Naive thymus-derived CD4-positive, alpha-beta T cell (primary cell): ENCODE measurements at regions not wholly inside any gene's neighbourhood (a gene's known extent, or its start where the extent isn't known, plus 50 kb on each side); places are given as distances from the start of the nearest gene placed in this dataset.

Experiments used
- ATAC-seq: fragments of 150-1000 bp; cut with Tn5 transposase; 2 replicates; pipeline ENCODE4 v1.10.0; 2021; ENCODE audit warnings: mild to moderate bottlenecking, moderate library complexity
- CTCF ChIA-PET: fragments of 350-600 bp; sonication (Branson Sonifier 250); formaldehyde crosslinking; loops from one replicate; lab custom pipeline; 2021; ENCODE audit warnings: antibody characterized with exemption; lab: Charles Lee
- POLR2A ChIA-PET: fragments of 350-600 bp; sonication (Branson Sonifier 250); formaldehyde crosslinking; loops from one replicate; lab custom pipeline; 2021; ENCODE audit warnings: antibody characterized with exemption, inconsistent platforms; lab: Charles Lee
- DNase-seq, 9 donors: peaks; one replicate each; pipeline versions ENCODE4 v3.0.0 to v3.0.0-alpha.2; 2020 to 2022; ENCODE audit warnings: mixed read lengths in 1 of 9
- H3K27ac ChIP-seq: one replicate; pipeline ENCODE4 v1.7.0; 2013; ENCODE audit warnings: mild to moderate bottlenecking, low read depth, low read length, moderate library complexity
- H3K27me3 ChIP-seq, 2 donors: one replicate each; pipeline ENCODE4 v1.7.0; 2013; ENCODE audit warnings: low read length in 2 of 2, mild to moderate bottlenecking in 2 of 2, moderate library complexity in 2 of 2; ENCODE audit not compliant: control insufficient read depth in 2 of 2, insufficient read depth in 2 of 2
- H3K36me3 ChIP-seq, 3 experiments: 1 replicate in 2 of 3; 2 replicates in 1 of 3; pipeline ENCODE4 v1.7.0; 2013; ENCODE audit warnings: low read length in 3 of 3, mild to moderate bottlenecking in 3 of 3, moderate library complexity in 1 of 3; ENCODE audit not compliant: insufficient read depth in 3 of 3, control insufficient read depth in 2 of 3
- H3K4me1 ChIP-seq, 2 donors: one replicate each; pipeline ENCODE4 v1.7.0; 2013; ENCODE audit warnings: low read length in 2 of 2, mild to moderate bottlenecking in 2 of 2, moderate library complexity in 1 of 2; ENCODE audit not compliant: control insufficient read depth in 2 of 2, insufficient read depth in 2 of 2
- H3K4me3 ChIP-seq: 2 replicates; pipeline ENCODE4 v1.7.0; 2013; ENCODE audit warnings: mild to moderate bottlenecking, low read length
- H3K9me3 ChIP-seq, 3 experiments: 1 replicate in 2 of 3; 2 replicates in 1 of 3; pipeline ENCODE4 v1.7.0; 2013; ENCODE audit warnings: low read length in 3 of 3; ENCODE audit not compliant: control insufficient read depth in 2 of 3
- H3K27ac Mint-ChIP-seq, 9 donors: one replicate each; pipeline ENCODE4 v1.8.0; 2020 to 2022; ENCODE audit warnings: mixed read lengths in 9 of 9, mild to moderate bottlenecking in 8 of 9, moderate library complexity in 5 of 9, inconsistent platforms in 2 of 9
- H3K27me3 Mint-ChIP-seq, 5 donors: one replicate each; pipeline ENCODE4 v1.8.0; 2021 to 2022; ENCODE audit warnings: mixed read lengths in 5 of 5, mild to moderate bottlenecking in 1 of 5
- H3K36me3 Mint-ChIP-seq, 5 donors: one replicate each; pipeline ENCODE4 v1.8.0; 2020 to 2022; ENCODE audit warnings: mixed read lengths in 5 of 5, mild to moderate bottlenecking in 3 of 5, inconsistent platforms in 1 of 5
- H3K4me1 Mint-ChIP-seq, 7 donors: one replicate each; pipeline ENCODE4 v1.8.0; 2020 to 2022; ENCODE audit warnings: mixed read lengths in 7 of 7, mild to moderate bottlenecking in 3 of 7, inconsistent platforms in 1 of 7
- H3K4me3 Mint-ChIP-seq, 10 donors: one replicate each; pipeline ENCODE4 v1.8.0; 2020 to 2022; ENCODE audit warnings: mild to moderate bottlenecking in 10 of 10, mixed read lengths in 10 of 10, moderate library complexity in 6 of 10, inconsistent platforms in 2 of 10
- H3K9me3 Mint-ChIP-seq, 11 donors: one replicate each; pipeline ENCODE4 v1.8.0; 2020 to 2022; ENCODE audit warnings: mixed read lengths in 11 of 11, mild to moderate bottlenecking in 4 of 11, inconsistent platforms in 1 of 11, moderate library complexity in 1 of 11
- intact Hi-C, 2 donors: fragments of 100-400 bp; cut with micrococcal nuclease; formaldehyde crosslinking; loops; one replicate each; pipeline ENCODE4 v1.15.1; 2023

- Histone ChIP-seq H3K27me3 (no peaks in the 10 kb centered on the region), H3K4me1 (no peaks in the 10 kb centered on the region), H3K36me3 (no peaks in the 10 kb centered on the region), H3K27ac (no peak overlapping the region), H3K4me3 (no peak overlapping the region), H3K9me3 (no peaks in the 10 kb centered on the region)
- no peak overlapping the region for H3K27ac Mint-ChIP-seq
- intact Hi-C loops, result no loop called here
- H3K36me3 Mint-ChIP-seq, result no peaks in the 10 kb centered on the region
- ChIA-PET CTCF (no interaction called here), POLR2A (no interaction called here)
- no peaks in the 10 kb centered on the region for H3K27me3 Mint-ChIP-seq
- no peak overlapping the region for H3K4me3 Mint-ChIP-seq
- ATAC-seq (no peak), DNase-seq (no peak)
- no peaks in the 10 kb centered on the region for H3K4me1 Mint-ChIP-seq
- peaks cover 0 to 6% (median 0%) of the 10 kb centered on the region in 11 donors for H3K9me3 Mint-ChIP-seq
Measured at GRCh38 chr4:35252071-35252470, 992.2 kb downstream of the ARAP2 start.

GRCh38 chr4:35252866-35253265 is 991.4 kb downstream of the ARAP2 start:
- no peaks in the 10 kb centered on the region for H3K9me3 ChIP-seq
- DNase-seq (no peak), ATAC-seq (no peak)
- ChIA-PET CTCF (no interaction called here), POLR2A (no interaction called here)
- Mint-ChIP-seq H3K27ac (no peak overlapping the region), H3K36me3 (no peaks in the 10 kb centered on the region), H3K4me1 (no peaks in the 10 kb centered on the region), H3K27me3 (no peaks in the 10 kb centered on the region), H3K9me3 (peaks cover 0 to 11% (median 2%) of the 10 kb centered on the region in 11 donors), H3K4me3 (no peak overlapping the region)
- no peaks in the 10 kb centered on the region for H3K36me3 ChIP-seq
- H3K27ac ChIP-seq, result no peak overlapping the region
- H3K27me3 ChIP-seq, result no peaks in the 10 kb centered on the region
- H3K4me1 ChIP-seq, result no peaks in the 10 kb centered on the region
- H3K4me3 ChIP-seq, result no peak overlapping the region
- intact Hi-C loops, result no loop called here

- peaks cover 0 to 12% (median 3%) of the 10 kb centered on the region in 11 donors for H3K9me3 Mint-ChIP-seq
- no peaks in the 10 kb centered on the region for H3K27me3 Mint-ChIP-seq
- no peak overlapping the region for H3K4me3 Mint-ChIP-seq
- Histone ChIP-seq H3K9me3 (no peaks in the 10 kb centered on the region), H3K4me3 (no peak overlapping the region), H3K27me3 (no peaks in the 10 kb centered on the region), H3K4me1 (no peaks in the 10 kb centered on the region), H3K27ac (no peak overlapping the region), H3K36me3 (no peaks in the 10 kb centered on the region)
- ChIA-PET CTCF (no interaction called here), POLR2A (no interaction called here)
- ATAC-seq, result no peak
- H3K36me3 Mint-ChIP-seq, result no peaks in the 10 kb centered on the region
- intact Hi-C loops, result no loop called here
- no peak overlapping the region for H3K27ac Mint-ChIP-seq
- no peak for DNase-seq
- no peaks in the 10 kb centered on the region for H3K4me1 Mint-ChIP-seq
Measured at GRCh38 chr4:35253331-35253730, 991.0 kb downstream of the ARAP2 start.

GRCh38 chr4:35286434-35286833 is 957.9 kb downstream of the ARAP2 start:
- Mint-ChIP-seq H3K4me1 (no peaks in the 10 kb centered on the region), H3K36me3 (no peaks in the 10 kb centered on the region), H3K27me3 (no peaks in the 10 kb centered on the region), H3K9me3 (peaks cover 0 to 16% (median 3%) of the 10 kb centered on the region in 11 donors), H3K4me3 (no peak overlapping the region), H3K27ac (no peak overlapping the region)
- H3K36me3 ChIP-seq, result no peaks in the 10 kb centered on the region
- ATAC-seq, result no peak
- no peaks in the 10 kb centered on the region for H3K9me3 ChIP-seq
- intact Hi-C loops, result no loop called here
- ChIA-PET CTCF (no interaction called here), POLR2A (no interaction called here)
- H3K27ac ChIP-seq, result no peak overlapping the region
- no peaks in the 10 kb centered on the region for H3K4me1 ChIP-seq
- no peak for DNase-seq
- no peaks in the 10 kb centered on the region for H3K27me3 ChIP-seq
- H3K4me3 ChIP-seq, result no peak overlapping the region

GRCh38 chr4:35300996-35301774 is 943.1 kb downstream of the ARAP2 start:
- ChIA-PET CTCF (no interaction called here), POLR2A (no interaction called here)
- Histone ChIP-seq H3K4me1 (no peaks in the 10 kb centered on the region), H3K4me3 (no peak overlapping the region), H3K9me3 (no peaks in the 10 kb centered on the region), H3K27ac (no peak overlapping the region), H3K27me3 (no peaks in the 10 kb centered on the region), H3K36me3 (no peaks in the 10 kb centered on the region)
- no peaks in the 10 kb centered on the region for H3K4me1 Mint-ChIP-seq
- H3K4me3 Mint-ChIP-seq, result no peak overlapping the region
- DNase-seq (no peak), ATAC-seq (no peak)
- intact Hi-C loops, result no loop called here
- H3K36me3 Mint-ChIP-seq, result no peaks in the 10 kb centered on the region
- peaks cover 0 to 6% (median 0%) of the 10 kb centered on the region in 11 donors for H3K9me3 Mint-ChIP-seq
- H3K27ac Mint-ChIP-seq, result no peak overlapping the region
- no peaks in the 10 kb centered on the region for H3K27me3 Mint-ChIP-seq

- H3K27ac ChIP-seq, result no peak overlapping the region
- H3K27me3 Mint-ChIP-seq, result no peaks in the 10 kb centered on the region
- intact Hi-C loops, result no loop called here
- no peaks in the 10 kb centered on the region for H3K4me1 ChIP-seq
- no peaks in the 10 kb centered on the region for H3K27me3 ChIP-seq
- H3K9me3 Mint-ChIP-seq, result peaks cover 0 to 21% (median 4%) of the 10 kb centered on the region in 11 donors
- H3K27ac Mint-ChIP-seq, result no peak overlapping the region
- no peak for DNase-seq
- ChIA-PET CTCF (no interaction called here), POLR2A (no interaction called here)
- no peak overlapping the region for H3K4me3 ChIP-seq
- no peak for ATAC-seq
- no peak overlapping the region for H3K4me3 Mint-ChIP-seq
- H3K9me3 ChIP-seq, result no peaks in the 10 kb centered on the region
- no peaks in the 10 kb centered on the region for H3K4me1 Mint-ChIP-seq
- no peaks in the 10 kb centered on the region for H3K36me3 ChIP-seq
- no peaks in the 10 kb centered on the region for H3K36me3 Mint-ChIP-seq
Measured at GRCh38 chr4:35315419-35315818, 928.9 kb downstream of the ARAP2 start.

- H3K9me3 ChIP-seq, result no peaks in the 10 kb centered on the region
- no peaks in the 10 kb centered on the region for H3K36me3 ChIP-seq
- no peaks in the 10 kb centered on the region for H3K27me3 ChIP-seq
- no peak overlapping the region for H3K4me3 ChIP-seq
- DNase-seq (no peak), ATAC-seq (no peak)
- H3K27ac Mint-ChIP-seq, result no peak overlapping the region
- ChIA-PET CTCF (no interaction called here), POLR2A (no interaction called here)
- H3K4me1 ChIP-seq, result no peaks in the 10 kb centered on the region
- H3K4me1 Mint-ChIP-seq, result no peaks in the 10 kb centered on the region
- H3K4me3 Mint-ChIP-seq, result no peak overlapping the region
- no peak overlapping the region for H3K27ac ChIP-seq
- no peaks in the 10 kb centered on the region for H3K36me3 Mint-ChIP-seq
- peaks cover 0 to 5% (median 0%) of the 10 kb centered on the region in 11 donors for H3K9me3 Mint-ChIP-seq
- H3K27me3 Mint-ChIP-seq, result no peaks in the 10 kb centered on the region
- intact Hi-C loops, result no loop called here
Measured at GRCh38 chr4:35325908-35326453, 918.3 kb downstream of the ARAP2 start.
